ENCODE measurements at regions not wholly inside any gene's neighbourhood (a gene's known extent, or its start where the extent isn't known, plus 50 kb on each side); places are given as distances from the start of the nearest gene placed in this dataset.
"Not testable (repeated sequence)": the region's sequence is repeated elsewhere in the genome, so short reads cannot be mapped to it uniquely, and the experiment has no call there.

GRCh38 chr11:22444076-22444475, 105.9 kb downstream of the SLC17A6 start:
- Mint-ChIP-seq H3K27ac (no peak overlapping the region), H3K27me3 (ENCODE audit: insufficient read depth) (no peaks in the 10 kb centered on the region), H3K4me1 (ENCODE audit: low read depth) (no peaks in the 10 kb centered on the region), H3K9me3 (peaks cover 62% of the 10 kb centered on the region), H3K4me3 (no peak overlapping the region), H3K36me3 (ENCODE audit: low read depth) (no peaks in the 10 kb centered on the region)
- TF ChIP-seq CTCF (IDR thresholded peaks at IDR 0.05), result no peak
- DNase-seq, result no peak

DNA sequence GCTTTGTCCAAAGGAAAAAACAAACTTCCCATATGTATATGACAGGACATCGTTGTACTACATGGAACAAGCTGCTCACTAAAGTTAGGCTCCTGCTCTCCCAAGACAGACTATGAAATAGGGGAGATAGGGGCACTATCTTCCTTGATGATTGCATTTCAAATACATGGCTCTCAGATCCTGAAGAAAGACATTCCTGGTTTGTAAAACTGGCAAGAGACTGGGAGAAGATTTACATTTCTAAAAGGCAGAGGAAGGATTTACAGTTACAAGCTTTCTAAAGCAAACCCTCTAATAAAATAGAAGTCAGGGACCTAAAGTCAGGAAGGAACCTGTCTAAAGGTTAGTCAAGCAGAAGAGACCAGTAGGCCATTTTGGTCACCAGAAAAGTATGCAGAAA, 103.7 kb downstream of the SLC17A6 start:
- TF ChIP-seq CTCF (IDR thresholded peaks at IDR 0.05), result no peak
- no peak for DNase-seq
- Mint-ChIP-seq H3K27ac (no peak overlapping the region), H3K9me3 (peaks cover 44% of the 10 kb centered on the region), H3K4me1 (ENCODE audit: low read depth) (no peaks in the 10 kb centered on the region), H3K36me3 (ENCODE audit: low read depth) (no peaks in the 10 kb centered on the region), H3K27me3 (ENCODE audit: insufficient read depth) (no peaks in the 10 kb centered on the region), H3K4me3 (no peak overlapping the region)

DNA sequence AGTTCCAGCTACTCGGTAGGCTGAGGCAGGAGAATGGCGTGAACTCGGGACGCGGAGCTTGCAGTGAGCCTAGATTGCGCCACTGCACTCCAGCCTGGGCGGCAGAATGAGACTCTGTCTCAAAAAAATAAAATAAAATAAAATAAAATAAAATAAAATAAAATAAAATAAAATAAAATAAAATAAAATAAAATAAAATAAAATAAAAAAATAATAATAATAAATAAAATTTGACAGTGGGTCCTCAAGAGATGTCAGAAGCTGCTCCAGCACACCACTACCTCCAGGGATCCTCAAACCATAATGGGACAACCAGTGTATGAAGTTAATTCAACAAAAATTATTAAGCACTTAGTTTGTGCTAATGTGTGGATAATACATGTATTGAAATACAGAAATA, 97.4 kb downstream of the SLC17A6 start:
- H3K36me3 Mint-ChIP-seq (ENCODE audit: low read depth); H3K27me3 Mint-ChIP-seq (ENCODE audit: insufficient read depth); H3K4me3 Mint-ChIP-seq; H3K4me1 Mint-ChIP-seq (ENCODE audit: low read depth); H3K27ac Mint-ChIP-seq; DNase-seq: not testable (repeated sequence)
- peaks cover 37% of the 10 kb centered on the region for H3K9me3 Mint-ChIP-seq

- no peak for TF ChIP-seq CTCF (IDR thresholded peaks at IDR 0.05)
- Mint-ChIP-seq H3K4me3 (no peak overlapping the region), H3K27ac (no peak overlapping the region), H3K27me3 (ENCODE audit: insufficient read depth) (no peaks in the 10 kb centered on the region), H3K9me3 (peaks cover 33% of the 10 kb centered on the region), H3K4me1 (ENCODE audit: low read depth) (no peaks in the 10 kb centered on the region), H3K36me3 (ENCODE audit: low read depth) (no peaks in the 10 kb centered on the region)
- no peak for DNase-seq
Observed at GRCh38 chr11:22433517-22433916, 95.3 kb downstream of the SLC17A6 start.

DNA sequence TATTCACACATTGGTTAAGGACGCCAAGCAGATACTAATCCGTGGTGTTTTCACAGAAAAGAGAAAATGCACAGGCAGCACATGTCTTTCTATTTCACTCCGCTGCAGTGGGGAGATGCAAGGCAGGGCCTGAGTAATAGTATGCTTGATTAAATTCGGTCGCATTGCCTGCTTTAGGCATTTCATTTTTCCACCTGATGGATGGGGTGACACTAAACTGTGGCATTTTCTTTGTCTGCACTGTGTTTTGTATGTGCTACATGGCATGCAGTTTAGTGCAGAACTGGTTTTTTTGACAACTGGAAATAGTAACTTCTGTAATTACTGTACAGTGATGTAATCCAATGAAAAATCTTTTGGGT, 94.9 kb downstream of the SLC17A6 start:
- no peak for DNase-seq
- Mint-ChIP-seq H3K27me3 (ENCODE audit: insufficient read depth) (no peaks in the 10 kb centered on the region), H3K4me1 (ENCODE audit: low read depth) (no peaks in the 10 kb centered on the region), H3K36me3 (ENCODE audit: low read depth) (no peaks in the 10 kb centered on the region), H3K4me3 (no peak overlapping the region), H3K9me3 (peaks cover 34% of the 10 kb centered on the region), H3K27ac (no peak overlapping the region)
- TF ChIP-seq CTCF (IDR thresholded peaks at IDR 0.05), result no peak

GRCh38 chr11:22432291-22433093, 94.3 kb downstream of the SLC17A6 start:
- TF ChIP-seq CTCF (IDR thresholded peaks at IDR 0.05), result no peak
- H3K4me3 Mint-ChIP-seq, result no peak overlapping the region
- H3K4me1 Mint-ChIP-seq (ENCODE audit: low read depth), result no peaks in the 10 kb centered on the region
- no peaks in the 10 kb centered on the region for H3K27me3 Mint-ChIP-seq (ENCODE audit: insufficient read depth)
- no peaks in the 10 kb centered on the region for H3K36me3 Mint-ChIP-seq (ENCODE audit: low read depth)
- no peak overlapping the region for H3K27ac Mint-ChIP-seq
- no peak for DNase-seq
- peaks cover 40% of the 10 kb centered on the region for H3K9me3 Mint-ChIP-seq
